ENCODE measurements at regions not wholly inside any gene's neighbourhood (a gene's known extent, or its start where the extent isn't known, plus 50 kb on each side); places are given as distances from the start of the nearest gene placed in this dataset.
"Not testable (repeated sequence)": the region's sequence is repeated elsewhere in the genome, so short reads cannot be mapped to it uniquely, and the experiment has no call there.

DNA sequence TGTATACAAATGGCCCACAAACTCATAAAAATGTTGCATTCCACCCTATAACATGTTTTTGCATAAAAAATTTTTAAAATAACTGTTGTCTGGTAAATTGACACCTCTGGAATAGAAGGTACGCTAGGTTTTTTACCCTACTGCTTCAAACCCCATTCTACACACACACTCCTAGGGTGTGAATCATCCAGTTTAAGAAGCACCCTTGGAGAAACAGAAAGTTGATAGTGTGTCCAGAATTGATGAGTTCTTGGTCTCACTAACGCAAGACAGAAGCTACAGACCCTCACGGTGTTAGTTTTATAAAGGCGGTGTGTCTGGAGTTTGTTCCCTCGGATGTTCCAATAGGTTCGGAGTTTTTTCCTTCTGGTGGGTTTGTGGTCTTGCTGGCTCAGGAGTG, 158.5 kb downstream of the KLRB1 start:
- POLR2A ChIA-PET, result no interaction called here
- TF ChIP-seq NR3C1 (IDR thresholded peaks at IDR 0.05) (no peak), CHD2 (IDR thresholded peaks at IDR 0.05; ENCODE audit: low read length, partially characterized antibody) (no peak), RAD21 (conservative IDR thresholded peaks at IDR 0.05 in 1 of 2, IDR thresholded peaks at IDR 0.05 in 1 of 2) (no peak), JUNB (IDR thresholded peaks at IDR 0.05) (no peak), NPAS2 (CRISPR knock-in tag; IDR thresholded peaks at IDR 0.05; ENCODE audit: borderline replicate concordance) (no peak), HDAC2 (IDR thresholded peaks at IDR 0.05) (no peak), GATA3 (IDR thresholded peaks at IDR 0.05; ENCODE audit: borderline replicate concordance) (no peak), ESRRA (IDR thresholded peaks at IDR 0.05; ENCODE audit: borderline replicate concordance, low read length) (no peak), RARB (CRISPR knock-in tag; IDR thresholded peaks at IDR 0.05) (no peak), FOSL2 (IDR thresholded peaks at IDR 0.05) (no peak), FOSL2 (CRISPR knock-in tag; IDR thresholded peaks at IDR 0.05) (no peak), FOSB (CRISPR knock-in tag; IDR thresholded peaks at IDR 0.05) (no peak), EHF (CRISPR knock-in tag; IDR thresholded peaks at IDR 0.05) (no peak)
- TF ChIP-seq, protein P1, sequence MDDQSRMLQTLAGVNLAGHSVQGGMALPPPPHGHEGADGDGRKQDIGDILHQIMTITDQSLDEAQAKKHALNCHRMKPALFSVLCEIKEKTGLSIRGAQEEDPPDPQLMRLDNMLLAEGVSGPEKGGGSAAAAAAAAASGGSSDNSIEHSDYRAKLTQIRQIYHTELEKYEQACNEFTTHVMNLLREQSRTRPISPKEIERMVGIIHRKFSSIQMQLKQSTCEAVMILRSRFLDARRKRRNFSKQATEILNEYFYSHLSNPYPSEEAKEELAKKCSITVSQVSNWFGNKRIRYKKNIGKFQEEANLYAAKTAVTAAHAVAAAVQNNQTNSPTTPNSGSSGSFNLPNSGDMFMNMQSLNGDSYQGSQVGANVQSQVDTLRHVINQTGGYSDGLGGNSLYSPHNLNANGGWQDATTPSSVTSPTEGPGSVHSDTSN (IDR thresholded peaks at IDR 0.05), result no peak
- TF ChIP-seq, protein P2, sequence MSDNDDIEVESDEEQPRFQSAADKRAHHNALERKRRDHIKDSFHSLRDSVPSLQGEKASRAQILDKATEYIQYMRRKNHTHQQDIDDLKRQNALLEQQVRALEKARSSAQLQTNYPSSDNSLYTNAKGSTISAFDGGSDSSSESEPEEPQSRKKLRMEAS (IDR thresholded peaks at IDR 0.05), result no peak
- TF ChIP-seq, protein P3, sequence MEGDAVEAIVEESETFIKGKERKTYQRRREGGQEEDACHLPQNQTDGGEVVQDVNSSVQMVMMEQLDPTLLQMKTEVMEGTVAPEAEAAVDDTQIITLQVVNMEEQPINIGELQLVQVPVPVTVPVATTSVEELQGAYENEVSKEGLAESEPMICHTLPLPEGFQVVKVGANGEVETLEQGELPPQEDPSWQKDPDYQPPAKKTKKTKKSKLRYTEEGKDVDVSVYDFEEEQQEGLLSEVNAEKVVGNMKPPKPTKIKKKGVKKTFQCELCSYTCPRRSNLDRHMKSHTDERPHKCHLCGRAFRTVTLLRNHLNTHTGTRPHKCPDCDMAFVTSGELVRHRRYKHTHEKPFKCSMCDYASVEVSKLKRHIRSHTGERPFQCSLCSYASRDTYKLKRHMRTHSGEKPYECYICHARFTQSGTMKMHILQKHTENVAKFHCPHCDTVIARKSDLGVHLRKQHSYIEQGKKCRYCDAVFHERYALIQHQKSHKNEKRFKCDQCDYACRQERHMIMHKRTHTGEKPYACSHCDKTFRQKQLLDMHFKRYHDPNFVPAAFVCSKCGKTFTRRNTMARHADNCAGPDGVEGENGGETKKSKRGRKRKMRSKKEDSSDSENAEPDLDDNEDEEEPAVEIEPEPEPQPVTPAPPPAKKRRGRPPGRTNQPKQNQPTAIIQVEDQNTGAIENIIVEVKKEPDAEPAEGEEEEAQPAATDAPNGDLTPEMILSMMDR (IDR thresholded peaks at IDR 0.05), result no peak
- DNase-seq (ENCODE audit: low read depth in 1 of 2, low spot score in 1 of 2) (no peak), FAIRE-seq (no peak), ATAC-seq (no peak)
- CTCF ChIA-PET, result no interaction called here
- no peak overlapping the region for H3K27ac ChIP-seq
- WGBS (ENCODE audit: missing lambda C conversion rate), result 73% methylated on average over 6 of the region's 6 CpGs
- peak overlapping the region; percentile 75 for H3K4me2 ChIP-seq
- no peaks in the 10 kb centered on the region for H3K9me3 ChIP-seq
- no peak overlapping the region for H3K4me3 ChIP-seq
- H3K4me1 ChIP-seq, result peaks cover 4% of the 10 kb centered on the region; the same call in 2 of the 3 replicates

DNA sequence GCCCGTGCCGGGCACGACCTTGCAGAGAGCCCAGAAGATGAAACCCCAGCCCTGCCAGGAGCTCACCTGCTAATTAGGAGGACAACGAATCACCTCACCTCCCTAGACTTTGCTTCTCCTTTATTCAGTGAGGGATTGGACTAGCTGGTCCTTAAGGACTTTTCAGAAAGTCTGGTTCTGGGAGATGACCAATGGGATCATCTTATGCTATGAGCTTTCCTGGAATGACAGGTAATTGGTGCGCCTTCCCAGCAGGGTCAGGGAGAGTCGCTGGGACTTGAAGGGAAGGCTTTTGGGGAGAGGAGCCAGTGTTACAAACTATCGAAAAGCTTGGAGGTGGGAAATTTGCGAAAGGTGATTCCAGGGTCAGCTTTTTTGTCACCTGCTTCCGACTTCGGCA, 159.1 kb downstream of the KLRB1 start:
- H3K9me3 ChIP-seq, POLR2A ChIA-PET, CTCF ChIA-PET, FAIRE-seq, H3K4me1 ChIP-seq: not testable (repeated sequence)
- H3K4me3 ChIP-seq, result peak overlapping the region; percentile 48
- 56% methylated on average over 6 of the region's 10 CpGs for WGBS (ENCODE audit: missing lambda C conversion rate)
- peak overlapping the region; percentile 64 to 88 for H3K27ac ChIP-seq
- peak; percentile 41 to 49 for ATAC-seq
- peak in 1 of 2 experiments; percentile 10 for DNase-seq (ENCODE audit: low read depth in 1 of 2, low spot score in 1 of 2)
- H3K4me2 ChIP-seq, result peak overlapping the region; percentile 75

DNA sequence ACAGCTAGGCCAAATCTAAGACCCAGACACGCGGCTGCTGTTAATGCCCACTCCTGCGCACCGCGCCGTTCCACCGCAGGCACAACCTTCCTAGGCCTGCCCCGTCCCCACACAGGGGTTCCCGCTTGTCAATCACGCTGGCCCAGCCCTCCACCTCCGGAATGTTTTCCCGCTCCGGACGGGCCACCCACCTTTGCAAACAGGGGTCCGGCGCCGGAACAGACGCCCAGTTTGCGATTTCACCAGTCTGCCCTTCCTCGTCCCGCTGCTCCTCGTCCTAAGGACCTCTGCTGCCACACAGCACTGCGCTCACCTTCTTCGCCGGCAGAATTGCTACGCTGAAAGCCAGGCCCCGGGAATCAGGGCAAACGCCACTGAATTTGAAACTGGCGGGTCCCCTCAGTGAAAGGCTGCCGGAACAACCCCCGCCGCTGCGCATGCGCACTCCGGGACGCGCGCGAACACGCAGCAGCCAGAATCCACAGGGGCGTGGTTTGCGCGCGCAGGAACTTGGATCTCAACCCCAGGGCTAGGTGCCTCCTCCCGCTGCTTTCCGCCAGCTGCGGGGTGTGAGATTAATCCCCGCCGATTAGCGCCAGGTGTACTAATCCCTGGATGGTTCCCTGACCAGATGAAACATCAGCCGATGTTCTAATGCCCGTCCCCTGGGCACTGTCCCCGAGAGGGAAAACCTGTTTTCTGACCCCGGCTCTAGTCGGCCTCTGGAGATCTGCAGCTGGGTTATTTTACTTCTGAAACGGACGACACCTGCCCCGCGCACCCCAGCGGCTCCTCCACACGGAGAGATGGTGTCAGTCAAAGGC, 159.7 kb downstream of the KLRB1 start:
- WGBS (ENCODE audit: missing lambda C conversion rate), result 2% methylated on average over 53 of the region's 61 CpGs
- H3K4me1 ChIP-seq, POLR2A ChIA-PET, FAIRE-seq, CTCF ChIA-PET, H3K9me3 ChIP-seq: not testable (repeated sequence)
- TF ChIP-seq, protein P4, sequence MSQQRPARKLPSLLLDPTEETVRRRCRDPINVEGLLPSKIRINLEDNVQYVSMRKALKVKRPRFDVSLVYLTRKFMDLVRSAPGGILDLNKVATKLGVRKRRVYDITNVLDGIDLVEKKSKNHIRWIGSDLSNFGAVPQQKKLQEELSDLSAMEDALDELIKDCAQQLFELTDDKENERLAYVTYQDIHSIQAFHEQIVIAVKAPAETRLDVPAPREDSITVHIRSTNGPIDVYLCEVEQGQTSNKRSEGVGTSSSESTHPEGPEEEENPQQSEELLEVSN (IDR thresholded peaks at IDR 0.05; ENCODE audit: borderline replicate concordance, low read depth), result peak; percentile 58; the same call in 1 of the 2 replicates
- peak; percentile 17; the same call in 1 of the 2 replicates for TF ChIP-seq POLR2A (IDR thresholded peaks at IDR 0.05; ENCODE audit: low read length)
- TF ChIP-seq, protein P2 (IDR thresholded peaks at IDR 0.05), result peak; percentile 69
- TF ChIP-seq, protein P1 (IDR thresholded peaks at IDR 0.05), result peak; percentile 86
- Histone ChIP-seq H3K27ac (peak overlapping the region; percentile 64 to 88), H3K4me2 (peak overlapping the region; percentile 75), H3K4me3 (peak overlapping the region; percentile 48)
- ATAC-seq (peak; percentile 87 to 95), DNase-seq (ENCODE audit: low read depth in 1 of 2, low spot score in 1 of 2) (peak; percentile 70 to 88)

Measured in A549 (cell line).